Ureter (tissue), 1 donor: ENCODE measurements at regions not wholly inside any gene's neighbourhood (a gene's known extent, or its start where the extent isn't known, plus 50 kb on each side); places are given as distances from the start of the nearest gene placed in this dataset.
"Not testable (repeated sequence)": the region's sequence is repeated elsewhere in the genome, so short reads cannot be mapped to it uniquely, and the experiment has no call there.

ENCODE experiments used
- DNase-seq: peaks from one replicate; pipeline ENCODE4 v3.0.0-alpha.2; 2020; ENCODE audit warnings: low spot score
- donor health status: DM: yes; HTN: yes; CAD: no.

- DNase-seq, result no peak
Observed at GRCh38 chr1:8228253-8228652, 89.7 kb upstream of the SLC45A1 start.

GRCh38 chr1:8227674-8228073, 90.2 kb upstream of the SLC45A1 start:
- DNase-seq, result not testable (repeated sequence)

DNA sequence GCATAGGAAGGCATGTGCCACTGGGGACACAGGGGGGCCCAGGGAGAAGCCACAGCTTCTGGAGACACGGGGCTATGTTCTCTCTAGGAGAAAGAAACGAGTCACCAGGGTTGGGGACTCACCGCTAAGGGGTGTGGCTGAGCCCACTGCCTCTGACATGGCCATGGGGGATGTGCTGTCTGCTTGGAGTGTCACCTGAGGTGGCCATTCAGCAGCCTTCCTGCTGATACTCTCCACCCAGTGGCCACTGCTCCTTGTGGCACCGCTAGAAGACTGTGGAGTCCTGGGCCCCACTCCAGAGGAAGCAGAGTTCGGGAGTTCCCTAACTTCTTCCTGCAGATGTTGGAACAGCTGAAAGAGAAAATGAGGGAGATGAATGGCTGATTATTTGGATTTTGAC, 91.2 kb upstream of the SLC45A1 start:
- no peak for DNase-seq

- DNase-seq, result not testable (repeated sequence)
Observed at GRCh38 chr1:8226024-8226423, 91.9 kb upstream of the SLC45A1 start.

- no peak for DNase-seq
Observed at GRCh38 chr1:8223526-8223925, 94.4 kb upstream of the SLC45A1 start.

DNA sequence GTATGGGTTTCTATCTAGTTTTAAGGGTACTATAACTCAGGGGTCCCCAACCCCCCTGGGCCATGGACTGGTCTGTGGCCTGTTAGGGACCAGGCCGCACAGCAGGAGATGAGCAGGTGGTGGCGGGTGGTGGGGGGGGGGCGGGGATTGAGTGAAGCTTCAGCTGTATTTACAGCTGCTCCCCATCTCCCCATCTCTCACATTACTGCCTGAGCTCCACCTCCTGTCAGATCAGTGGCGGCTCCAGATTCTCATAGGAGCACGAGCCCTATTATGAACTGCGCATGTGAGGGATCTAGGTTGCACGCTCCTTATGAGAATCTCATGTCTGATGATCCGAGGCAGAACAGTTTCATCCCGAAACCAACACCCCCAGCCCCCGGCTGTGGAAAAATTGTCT, 95.1 kb upstream of the SLC45A1 start:
- DNase-seq, result no peak

GRCh38 chr1:8219530-8219929, 98.4 kb upstream of the SLC45A1 start:
- DNase-seq, result no peak

DNA sequence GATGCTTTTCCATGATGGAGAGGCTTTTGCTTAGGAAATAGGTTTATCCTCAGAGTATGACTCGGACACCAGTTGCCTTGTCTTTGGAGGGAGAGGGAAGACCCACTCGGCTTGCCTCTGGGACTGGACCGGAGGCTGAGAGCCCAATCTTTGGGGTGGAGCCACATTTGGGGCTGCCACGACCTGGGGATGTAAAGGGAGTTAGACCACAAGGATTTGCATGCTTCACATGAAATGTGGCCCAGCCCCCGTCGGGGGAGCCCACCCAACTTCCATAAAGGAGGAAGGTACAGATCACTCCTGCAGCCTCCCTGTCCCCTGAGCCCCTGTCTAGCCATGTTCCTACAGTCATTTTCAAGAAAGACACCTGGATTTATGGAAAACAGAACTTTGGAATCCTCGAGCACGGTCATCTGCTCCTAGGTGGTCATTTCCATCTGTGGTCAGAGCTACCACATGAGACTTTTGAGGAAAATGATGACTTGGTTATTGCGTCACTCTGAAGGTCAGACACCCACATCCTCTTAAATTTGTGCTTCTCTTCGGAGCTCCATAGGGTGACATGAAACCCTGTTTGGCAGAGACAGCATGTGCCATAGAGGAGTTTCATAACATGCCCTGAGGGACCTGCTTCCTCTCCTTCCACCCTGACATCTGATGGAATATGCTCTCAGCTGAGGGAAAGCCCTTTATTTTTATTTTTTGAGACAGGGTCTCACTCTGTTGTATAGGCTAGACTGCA, 99.4 kb upstream of the SLC45A1 start:
- DNase-seq, result no peak

DNA sequence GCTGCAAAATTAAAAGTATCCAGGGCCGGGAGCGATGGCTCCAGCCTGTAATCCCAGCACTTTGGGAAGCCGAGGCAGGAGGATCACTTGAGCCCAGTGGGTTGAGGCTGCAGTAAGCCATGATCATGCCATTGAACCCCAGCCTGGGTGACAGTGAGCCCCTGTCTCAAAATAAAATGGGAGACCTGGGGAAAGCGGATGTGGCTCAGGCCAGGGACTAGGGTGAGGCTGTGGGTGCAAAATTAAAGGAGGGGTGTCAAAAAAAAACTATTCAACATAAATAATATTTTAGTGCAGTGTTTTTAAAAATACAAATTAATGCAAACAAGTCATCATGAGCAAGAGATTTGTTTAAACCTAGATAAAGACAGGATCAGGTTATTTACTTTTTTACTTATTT, 100.1 kb upstream of the SLC45A1 start:
- DNase-seq, result no peak

- DNase-seq, result no peak
Observed at GRCh38 chr1:8217011-8217711, 100.8 kb upstream of the SLC45A1 start.

- DNase-seq, result no peak
Observed at GRCh38 chr1:8216005-8216404, 101.9 kb upstream of the SLC45A1 start.

GRCh38 chr1:8214501-8215173, 103.3 kb upstream of the SLC45A1 start:
- DNase-seq, result no peak

GRCh38 chr1:8213676-8214075, 104.2 kb upstream of the SLC45A1 start:
- DNase-seq, result no peak

DNA sequence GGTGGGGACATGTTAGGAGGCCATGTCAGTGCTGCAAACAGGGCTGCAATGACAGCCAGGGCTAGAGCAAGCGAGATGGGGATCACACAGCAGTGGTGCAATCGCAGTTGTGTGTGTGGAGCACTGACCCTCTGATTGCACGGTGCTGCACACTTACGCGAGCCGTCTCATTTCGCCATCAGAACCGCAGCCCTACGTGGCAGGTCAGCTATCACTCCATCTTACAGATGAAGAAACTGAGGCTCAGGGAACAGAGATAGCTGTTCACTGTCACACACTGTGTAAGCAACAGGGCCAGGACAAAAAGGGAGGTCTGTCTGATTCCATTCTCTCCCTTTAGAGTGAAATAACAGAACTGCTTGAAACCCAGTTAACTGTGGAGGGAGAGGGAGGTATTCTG, 104.8 kb upstream of the SLC45A1 start:
- no peak for DNase-seq

- DNase-seq, result no peak
Observed at GRCh38 chr1:8212580-8213031, 105.3 kb upstream of the SLC45A1 start.

GRCh38 chr1:8211883-8212579, 105.9 kb upstream of the SLC45A1 start:
- peak; percentile 71 for DNase-seq

DNA sequence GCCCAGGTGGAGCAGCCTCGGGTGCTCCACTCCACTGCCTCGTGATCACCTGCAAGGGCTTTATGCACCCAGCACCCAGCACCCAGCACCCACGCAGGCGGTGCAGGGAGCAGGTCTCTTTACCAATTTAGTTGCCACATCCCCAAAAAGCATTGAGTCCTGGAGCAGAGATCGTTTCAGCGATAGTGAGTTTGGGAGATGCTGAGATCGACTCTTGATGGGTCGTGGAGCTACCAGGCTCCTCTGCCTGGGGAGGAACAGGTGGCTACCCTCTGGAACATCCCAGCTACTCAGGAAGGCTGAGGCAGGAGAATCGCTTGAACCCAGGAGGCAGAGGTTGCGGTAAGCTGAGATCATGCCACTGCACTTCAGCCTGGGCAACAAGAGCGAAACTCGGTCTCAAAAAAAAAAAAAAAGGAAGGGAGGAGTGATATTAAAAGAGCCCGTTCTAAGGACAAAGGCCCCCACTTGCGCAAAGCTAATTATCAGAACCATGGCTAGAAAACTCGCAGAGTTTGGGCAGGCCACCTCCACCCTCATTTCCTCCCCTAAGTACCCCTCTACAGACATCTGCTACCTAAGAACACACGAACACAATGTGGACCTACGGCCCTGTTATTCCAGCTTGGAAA, 106.5 kb upstream of the SLC45A1 start:
- no peak for DNase-seq

DNA sequence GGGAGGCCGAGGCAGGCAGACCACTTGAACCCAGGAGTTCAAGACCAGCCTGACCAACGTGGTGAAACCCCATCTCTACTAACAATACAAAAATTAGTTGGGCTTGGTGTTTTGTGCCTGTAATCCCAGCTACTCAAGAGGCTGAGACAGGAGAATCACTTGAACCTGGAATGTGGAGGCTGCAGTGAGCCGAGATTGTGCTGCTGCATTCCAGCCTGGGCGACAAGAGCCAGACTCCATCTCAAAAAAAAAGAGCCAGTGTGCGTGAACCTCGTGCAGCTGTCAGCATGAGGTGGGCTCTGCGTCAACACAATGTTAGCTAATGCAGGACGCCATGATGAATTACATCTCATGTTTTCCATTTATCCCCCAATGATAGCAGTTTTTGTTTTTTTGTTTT, 110.7 kb upstream of the SLC45A1 start:
- no peak for DNase-seq

DNA sequence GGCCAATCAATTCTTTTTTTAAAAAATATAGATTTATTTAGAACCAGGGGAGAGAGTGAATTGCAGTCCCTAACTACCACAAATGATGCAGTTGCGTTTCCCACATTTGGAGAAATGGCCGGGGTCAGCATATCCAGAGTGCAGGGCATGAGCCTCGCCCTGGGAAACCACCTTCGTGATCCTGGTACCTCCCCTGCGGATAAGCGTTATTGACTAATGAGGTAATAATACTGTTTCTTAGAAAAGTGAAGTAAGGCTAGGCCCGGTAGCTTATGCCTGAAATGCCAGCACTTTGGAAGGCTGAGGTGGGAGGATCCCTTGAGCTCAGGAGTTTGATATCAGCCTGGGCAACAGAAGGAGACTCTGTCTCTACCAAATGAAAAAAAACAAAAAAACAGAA, 111.5 kb upstream of the SLC45A1 start:
- no peak for DNase-seq

DNA sequence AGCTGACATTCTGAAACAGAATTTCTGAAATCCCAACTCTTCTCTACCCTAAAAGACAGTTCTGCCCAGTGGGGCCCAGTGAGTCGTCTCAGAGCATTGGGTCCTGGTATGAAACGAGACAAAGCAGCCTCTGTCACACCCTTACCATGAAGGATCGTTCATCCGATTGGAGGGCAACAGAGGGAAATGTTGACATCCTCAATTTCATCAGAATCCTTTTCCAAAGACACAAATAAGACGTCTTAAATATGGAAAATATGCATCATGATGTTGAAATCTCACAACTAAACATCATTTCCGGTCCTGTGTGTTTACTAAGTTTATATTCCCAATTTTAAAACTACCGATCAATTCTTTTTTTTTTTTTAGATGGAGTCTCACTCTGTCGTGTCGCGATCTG, 112.1 kb upstream of the SLC45A1 start:
- no peak for DNase-seq

GRCh38 chr1:8204826-8205225, 113.1 kb upstream of the SLC45A1 start:
- DNase-seq, result no peak

DNA sequence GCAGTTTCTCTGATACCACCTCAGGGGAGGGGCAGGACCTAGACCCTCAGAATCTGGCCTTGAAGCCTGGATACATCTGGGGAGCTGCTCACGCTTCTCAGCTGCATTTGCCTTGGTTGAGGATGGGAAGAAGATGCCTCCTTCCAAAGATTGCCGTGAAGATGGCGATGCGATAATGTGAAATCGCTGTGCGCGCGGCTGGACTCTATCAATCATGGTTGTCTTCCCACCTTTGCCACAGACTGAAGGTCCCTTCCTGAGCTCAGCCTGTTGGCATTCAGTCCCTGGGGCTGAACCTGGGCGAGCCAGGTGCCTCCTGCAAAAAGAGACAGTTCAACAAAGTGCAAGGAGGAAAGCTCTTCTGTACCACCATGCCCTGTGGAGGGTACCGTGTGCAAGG, 114.4 kb upstream of the SLC45A1 start:
- DNase-seq, result no peak
